RPMI7951 (cell line): ENCODE measurements at regions not wholly inside any gene's neighbourhood (a gene's known extent, or its start where the extent isn't known, plus 50 kb on each side); places are given as distances from the start of the nearest gene placed in this dataset.
"Not testable (repeated sequence)": the region's sequence is repeated elsewhere in the genome, so short reads cannot be mapped to it uniquely, and the experiment has no call there.

Experiments
- DNase-seq: peaks from one replicate; pipeline ENCODE4 v3.0.0-alpha.2; 2012; ENCODE audit warnings: low read depth

GRCh38 chr6:33895296-33895695 is 91.5 kb upstream of the MLN start:
- DNase-seq: no peak

DNA sequence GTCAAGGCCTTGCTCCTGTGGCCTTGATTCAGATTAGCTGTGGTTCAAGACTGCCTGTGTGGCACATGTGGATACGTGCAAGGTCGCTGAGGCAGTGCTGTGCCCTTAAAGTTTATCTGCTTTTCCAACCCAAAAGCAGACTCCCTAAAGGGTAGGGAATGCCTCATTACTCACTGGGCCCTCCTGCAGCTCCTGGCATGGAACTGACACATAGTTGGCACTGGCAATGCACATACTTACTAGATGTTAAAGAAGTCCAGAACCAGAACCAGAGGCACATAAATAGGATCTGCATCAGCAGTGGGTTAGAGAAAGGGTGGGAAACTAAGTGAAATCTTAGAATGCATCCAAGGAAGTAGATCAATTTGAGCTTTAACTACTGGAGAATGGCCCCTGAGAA is 90.6 kb upstream of the MLN start:
- DNase-seq: peak; percentile 15

GRCh38 chr6:33892581-33893346 is 89.0 kb upstream of the MLN start:
- DNase-seq: no peak

- DNase-seq: no peak
Measured at GRCh38 chr6:33888664-33889200, 84.9 kb upstream of the MLN start.

DNA sequence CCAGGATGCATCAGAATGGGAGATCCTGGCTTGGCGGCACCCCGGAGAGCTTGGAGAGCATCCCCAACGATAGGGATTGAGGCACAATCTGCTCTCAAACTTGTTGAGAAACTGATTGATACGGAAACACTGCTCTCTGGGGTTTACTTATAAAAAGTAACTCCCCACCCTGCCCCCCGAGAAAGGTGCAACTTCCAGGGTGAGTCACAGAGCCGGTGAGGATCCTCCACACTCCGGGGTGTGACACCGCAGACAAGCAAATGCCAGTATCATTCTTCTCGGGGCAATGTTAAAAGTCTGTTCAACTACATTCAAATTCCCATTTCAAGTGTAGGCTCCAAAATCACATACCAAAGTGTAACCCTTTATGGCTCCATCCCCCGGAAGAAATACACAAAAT is 84.4 kb upstream of the MLN start:
- DNase-seq: no peak

DNA sequence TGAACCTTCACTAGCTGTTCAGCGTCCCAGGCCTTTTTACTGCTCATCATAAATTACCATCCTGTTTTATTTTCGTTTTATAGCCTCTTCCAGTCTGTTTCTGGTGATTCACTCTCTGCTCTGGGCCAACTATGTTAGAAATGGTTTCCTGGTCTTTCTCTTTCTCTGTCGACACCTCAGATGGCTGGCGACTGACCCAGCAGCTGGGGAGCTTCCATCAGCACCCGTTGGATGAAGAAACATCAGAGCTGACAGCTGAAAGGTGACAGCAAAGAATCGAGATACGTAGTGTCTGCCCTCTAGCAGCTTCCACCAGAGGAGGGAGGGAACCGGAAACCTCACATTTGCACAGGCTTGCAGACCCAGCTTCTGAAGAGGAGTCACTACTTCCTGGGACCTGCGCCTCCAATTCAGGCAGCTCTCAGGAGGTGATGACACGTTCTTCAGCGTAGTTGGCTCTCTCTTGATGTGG is 82.9 kb upstream of the MLN start:
- DNase-seq: peak; percentile 64

- DNase-seq: peak; percentile 82
Measured at GRCh38 chr6:33885132-33886057, 81.6 kb upstream of the MLN start.

DNA sequence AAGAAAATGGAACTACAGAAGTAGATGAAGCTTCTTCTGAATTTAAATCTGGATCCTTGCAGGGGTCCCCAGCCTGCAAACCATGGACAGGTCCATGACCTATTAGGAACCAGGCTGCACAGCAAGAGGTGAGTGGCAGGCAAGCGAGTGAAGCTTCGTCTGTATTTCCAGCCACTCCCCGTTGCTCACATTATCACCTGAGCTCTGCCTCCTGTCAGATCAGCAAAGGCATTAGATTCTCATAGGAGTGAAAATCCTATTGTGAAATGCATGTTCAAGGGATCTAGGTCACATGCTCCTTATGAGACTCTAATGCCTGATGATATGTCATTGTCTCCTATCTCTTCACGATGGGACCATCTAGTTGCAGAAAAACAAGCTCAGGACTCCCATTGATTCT is 79.8 kb upstream of the MLN start:
- not testable (repeated sequence) for DNase-seq

GRCh38 chr6:33882154-33882553 is 78.4 kb upstream of the MLN start:
- DNase-seq: peak; percentile 46

- no peak for DNase-seq
Measured at GRCh38 chr6:33880766-33881165, 77.0 kb upstream of the MLN start.

DNA sequence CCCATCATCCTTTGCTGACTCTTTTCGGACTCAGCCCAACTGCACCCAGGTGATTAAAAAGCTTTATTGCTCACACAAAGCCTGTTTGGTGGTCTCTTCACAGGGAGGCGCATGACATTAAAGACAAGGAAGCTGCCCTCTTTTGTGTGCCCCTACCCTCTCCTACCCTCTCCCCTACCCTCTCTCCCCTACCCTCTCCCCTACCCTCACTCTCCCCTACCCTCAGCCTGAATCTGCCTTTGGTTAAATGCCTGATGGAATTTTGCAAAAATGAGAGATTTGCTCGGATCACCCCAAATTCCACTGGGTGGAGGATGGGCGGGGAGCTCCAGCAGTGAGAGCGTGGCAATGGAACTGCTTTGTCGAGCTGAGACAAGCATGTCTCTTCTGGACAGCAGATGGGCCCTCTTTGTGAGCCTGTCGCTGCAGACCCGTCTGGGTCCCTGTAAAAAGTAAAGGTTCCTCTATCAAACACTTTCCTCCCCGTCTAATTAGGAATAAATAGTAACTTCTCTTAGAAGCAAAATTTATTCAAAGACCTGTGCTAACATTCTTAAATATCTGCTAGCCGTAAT is 76.4 kb upstream of the MLN start:
- no peak for DNase-seq

DNA sequence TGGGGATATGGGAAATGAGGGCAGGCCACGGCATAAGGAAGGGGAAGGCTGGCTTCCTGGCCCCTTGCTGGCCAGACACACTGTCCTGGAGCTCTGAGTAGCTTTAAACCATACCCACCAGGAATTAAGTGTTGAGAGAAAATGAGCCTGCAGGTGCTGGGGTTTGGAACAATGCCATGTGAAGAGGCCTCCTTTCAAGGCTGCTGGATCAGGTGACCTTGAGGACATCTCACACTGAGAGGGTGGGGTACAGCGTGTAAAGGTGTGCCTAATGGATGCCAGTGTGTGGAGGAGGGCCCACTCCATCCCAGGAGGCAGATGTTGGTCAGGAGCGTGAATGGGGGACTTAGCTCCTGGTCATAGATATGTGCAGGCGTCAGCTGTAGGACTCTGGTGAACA is 74.8 kb upstream of the MLN start:
- no peak for DNase-seq

DNA sequence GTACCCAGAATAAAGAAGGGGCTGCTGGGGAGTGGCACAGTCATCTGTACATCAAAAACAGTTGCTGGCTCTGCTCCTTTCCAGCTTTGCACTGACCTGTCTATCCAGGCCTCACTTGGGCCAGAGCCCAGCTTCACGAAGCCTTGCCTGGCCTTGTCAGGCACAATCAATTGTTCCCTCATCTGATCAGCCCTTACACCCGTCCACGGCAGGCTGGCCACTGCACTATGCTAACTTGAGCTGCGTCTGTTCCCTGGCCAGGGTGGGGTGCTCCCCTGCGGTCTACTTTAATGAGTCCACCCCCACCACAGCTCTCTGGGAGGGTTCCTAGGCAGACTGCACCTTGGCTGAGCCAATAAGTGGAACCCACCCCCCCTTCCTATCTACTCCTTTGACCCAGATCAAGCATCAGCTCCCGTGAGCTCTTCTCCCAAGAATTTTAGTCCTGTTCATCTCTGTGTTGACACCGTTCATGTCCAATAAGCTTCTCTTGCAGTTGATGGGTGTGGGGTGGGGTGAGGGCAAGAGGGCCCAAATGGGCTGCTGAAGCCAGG is 74.3 kb upstream of the MLN start:
- no peak for DNase-seq

- DNase-seq: no peak
Measured at GRCh38 chr6:33875696-33876095, 71.9 kb upstream of the MLN start.

- DNase-seq: no peak
Measured at GRCh38 chr6:33875141-33875581, 71.4 kb upstream of the MLN start.

DNA sequence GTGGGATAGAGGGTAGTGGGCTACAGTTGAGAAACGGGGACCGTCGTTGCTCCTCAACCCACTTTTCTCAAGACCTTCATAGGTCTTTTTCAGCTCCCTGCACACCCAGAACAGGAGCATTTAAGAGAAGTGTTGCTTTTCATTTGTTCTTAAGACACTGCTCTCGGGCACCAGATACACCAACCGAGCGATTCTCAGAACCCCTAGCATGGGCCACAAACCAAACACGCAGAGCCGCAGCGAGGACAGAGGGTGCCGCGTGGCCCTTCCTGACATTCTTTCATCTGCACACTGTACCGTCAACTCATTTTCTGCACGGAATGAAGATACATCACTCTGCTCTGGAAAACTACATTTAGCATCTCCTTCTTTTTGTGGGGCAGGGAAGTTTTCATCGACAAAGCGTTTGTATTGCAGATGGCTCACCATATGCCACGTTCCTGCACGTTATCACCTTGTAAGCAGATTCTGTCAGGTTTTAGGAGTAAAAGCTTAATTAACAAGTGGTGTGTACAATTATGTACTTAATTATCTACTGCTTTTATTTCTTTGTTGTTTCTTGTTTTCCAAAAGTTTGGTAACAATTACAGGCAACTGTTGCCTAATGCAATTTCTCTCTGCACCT is 70.4 kb upstream of the MLN start:
- no peak for DNase-seq

DNA sequence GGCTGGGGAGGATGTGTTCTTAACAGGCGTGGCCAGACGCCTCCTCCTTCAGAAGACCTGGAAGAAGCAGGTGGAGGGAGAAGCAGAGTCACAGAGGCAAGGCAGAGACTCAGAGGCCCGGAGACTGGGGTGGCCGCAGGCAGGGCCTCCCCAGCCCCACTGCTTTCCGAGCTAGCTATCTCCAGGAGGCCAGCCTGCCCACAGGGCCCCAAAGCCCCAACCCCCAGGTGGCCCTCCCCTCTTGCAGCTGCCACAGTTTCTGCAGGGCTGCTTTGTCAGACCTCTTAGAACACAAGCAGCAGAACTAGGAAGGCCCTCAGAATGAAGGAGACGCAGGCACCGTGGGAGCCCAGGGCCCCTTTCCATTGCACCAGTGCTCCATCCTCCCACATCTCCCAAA is 69.0 kb upstream of the MLN start:
- DNase-seq: no peak

DNA sequence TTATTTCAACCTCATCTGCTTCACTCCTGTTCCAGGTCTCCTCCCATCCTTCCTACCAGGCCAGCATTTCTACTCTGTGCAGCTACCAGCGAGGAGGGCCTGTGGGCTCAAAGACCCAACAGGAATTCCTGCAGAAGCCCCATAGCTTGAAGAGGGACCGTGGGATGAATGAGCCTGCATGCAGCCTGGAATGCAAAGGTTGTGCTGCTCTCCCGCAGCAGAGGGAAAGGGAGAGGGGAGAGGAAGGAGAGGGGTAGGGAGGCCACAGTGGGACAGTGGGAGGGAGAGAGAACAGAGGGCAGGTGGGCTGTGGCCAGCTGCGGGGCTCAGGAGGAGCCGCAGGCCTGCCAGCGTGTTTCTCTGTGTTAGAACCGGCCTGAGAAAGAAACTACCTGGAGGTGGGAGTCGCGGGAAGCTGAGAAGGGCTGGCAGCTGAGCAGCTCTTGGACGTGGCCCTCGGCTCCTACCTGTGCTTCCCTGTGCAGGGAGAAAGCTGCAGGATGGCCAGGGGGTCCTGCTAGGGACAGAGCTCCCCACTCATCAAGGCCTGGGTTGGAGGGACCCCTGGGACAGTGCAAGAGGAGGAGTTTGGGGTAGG is 66.1 kb upstream of the MLN start:
- DNase-seq: no peak

GRCh38 chr6:33869121-33869520 is 65.3 kb upstream of the MLN start:
- no peak for DNase-seq

- no peak for DNase-seq
Measured at GRCh38 chr6:33868141-33868540, 64.3 kb upstream of the MLN start.

DNA sequence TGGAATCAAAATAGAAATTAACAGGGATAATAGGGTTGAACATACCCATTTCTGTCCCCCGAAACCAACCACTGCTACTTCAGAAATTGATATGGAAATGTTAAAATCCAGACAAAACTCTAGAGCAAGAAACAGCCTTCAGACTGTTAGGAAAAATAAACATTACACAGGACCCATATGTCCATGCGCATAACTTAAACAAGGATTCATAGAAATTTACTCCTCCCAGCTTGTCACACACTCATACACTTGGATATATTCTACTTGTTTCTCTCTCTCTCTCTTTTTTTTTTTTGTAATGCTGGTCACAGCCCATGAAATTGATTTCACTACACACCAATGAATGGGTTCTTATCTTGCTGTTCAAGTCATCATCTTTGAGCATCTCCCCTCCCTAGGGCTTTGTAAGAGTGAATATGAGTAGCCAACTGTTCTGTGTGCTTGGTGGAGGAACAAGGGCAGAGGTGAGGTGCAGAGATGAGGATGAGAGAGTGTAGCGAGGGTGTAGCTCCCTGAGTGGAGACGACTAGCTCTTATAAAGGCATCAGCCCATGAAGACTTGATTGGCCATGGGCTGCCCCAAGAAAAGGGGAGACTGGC is 61.8 kb upstream of the MLN start:
- no peak for DNase-seq
